Mesenchymal stem cell (in vitro differentiated cells and primary cell): ENCODE measurements at regions not wholly inside any gene's neighbourhood (a gene's known extent, or its start where the extent isn't known, plus 50 kb on each side); places are given as distances from the start of the nearest gene placed in this dataset.

Source experiments
- DNase-seq: peaks from one replicate; pipeline ENCODE4 v3.0.0-alpha.2; 2013
- H2AFZ ChIP-seq: one replicate; pipeline ENCODE4 v1.6.1; 2013; ENCODE audit warnings: low read depth, mild to moderate bottlenecking, control low read depth, inconsistent platforms, low read length, moderate library complexity
- H2AK5ac ChIP-seq: 2 replicates; pipeline ENCODE4 v1.6.1; 2013; ENCODE audit warnings: low read length, moderate library complexity, mild to moderate bottlenecking, inconsistent platforms; ENCODE audit not compliant: severe bottlenecking
- H2BK120ac ChIP-seq: one replicate; pipeline ENCODE4 v1.6.1; 2013; ENCODE audit warnings: low read depth, mild to moderate bottlenecking, inconsistent platforms, low read length, moderate library complexity
- H2BK12ac ChIP-seq, 2 experiments: one replicate each; pipeline ENCODE4 v1.6.1; 2013; ENCODE audit warnings: inconsistent platforms in 2 of 2, low read length in 2 of 2, mild to moderate bottlenecking in 2 of 2, moderate library complexity in 2 of 2, control low read depth in 1 of 2
- H2BK15ac ChIP-seq: one replicate; pipeline ENCODE4 v1.6.1; 2013; ENCODE audit warnings: mild to moderate bottlenecking, low read depth, inconsistent platforms; ENCODE audit not compliant: poor library complexity, severe bottlenecking
- H2BK5ac ChIP-seq: 2 replicates; pipeline ENCODE4 v1.6.1; 2013; ENCODE audit warnings: low read depth, mild to moderate bottlenecking, low read length, control low read depth, inconsistent platforms; ENCODE audit not compliant: poor library complexity, severe bottlenecking
- H3K14ac ChIP-seq, 2 experiments: one replicate each; pipeline ENCODE4 v1.6.1; 2013; ENCODE audit warnings: inconsistent platforms in 2 of 2, low read length in 2 of 2, control low read depth in 1 of 2, mild to moderate bottlenecking in 1 of 2, moderate library complexity in 1 of 2
- H3K18ac ChIP-seq, 2 experiments: one replicate each; pipeline ENCODE4 v1.6.1; 2013; ENCODE audit warnings: inconsistent platforms in 2 of 2, low read length in 2 of 2, control low read depth in 1 of 2, low read depth in 1 of 2, mild to moderate bottlenecking in 1 of 2
- H3K23ac ChIP-seq, 2 experiments: one replicate each; pipeline ENCODE4 v1.6.1; 2013; ENCODE audit warnings: inconsistent platforms in 2 of 2, low read length in 2 of 2, mild to moderate bottlenecking in 2 of 2, moderate library complexity in 2 of 2, control low read depth in 1 of 2
- H3K27ac ChIP-seq: 2 replicates; pipeline ENCODE4 v1.5.1; 2013; ENCODE audit warnings: mild to moderate bottlenecking, moderate library complexity, low read length, control low read depth, inconsistent platforms; ENCODE audit not compliant: poor library complexity, severe bottlenecking
- H3K27me3 ChIP-seq, 2 experiments: 2 replicates each; pipeline versions ENCODE4 v1.6.1 to v1.7.0; 2013; ENCODE audit warnings: low read length in 2 of 2, mild to moderate bottlenecking in 2 of 2, moderate library complexity in 2 of 2, control low read depth in 1 of 2, inconsistent platforms in 1 of 2; ENCODE audit not compliant: control insufficient read depth in 1 of 2, insufficient read depth in 1 of 2
- H3K36me3 ChIP-seq, 2 experiments: 2 replicates each; pipeline versions ENCODE4 v1.6.1 to v1.7.0; 2013; ENCODE audit warnings: low read length in 2 of 2, control low read depth in 1 of 2, inconsistent platforms in 1 of 2, low read depth in 1 of 2, mild to moderate bottlenecking in 1 of 2; ENCODE audit not compliant: insufficient read depth in 2 of 2, control insufficient read depth in 1 of 2
- H3K4ac ChIP-seq, 2 experiments: one replicate each; pipeline ENCODE4 v1.6.1; 2013; ENCODE audit warnings: inconsistent platforms in 2 of 2, low read length in 2 of 2, mild to moderate bottlenecking in 2 of 2, moderate library complexity in 2 of 2, control low read depth in 1 of 2, low read depth in 1 of 2
- H3K4me1 ChIP-seq: 2 replicates; pipeline ENCODE4 v1.6.1; 2013; ENCODE audit warnings: low read depth, low read length, control low read depth; ENCODE audit not compliant: control insufficient read depth, insufficient read depth
- H3K4me2 ChIP-seq: 2 replicates; pipeline ENCODE4 v1.6.1; 2013; ENCODE audit warnings: low read length, mild to moderate bottlenecking, inconsistent platforms; ENCODE audit not compliant: poor library complexity, severe bottlenecking
- H3K4me3 ChIP-seq, 2 experiments: 2 replicates each; pipeline versions ENCODE4 v1.5.1 to v1.7.0; 2013; ENCODE audit warnings: low read length in 2 of 2, mild to moderate bottlenecking in 2 of 2, control low read depth in 1 of 2, low read depth in 1 of 2; ENCODE audit not compliant: insufficient read depth in 1 of 2
- H3K79me1 ChIP-seq: replicated peaks from 2 replicates; pipeline ENCODE4 v1.6.1; 2013; ENCODE audit warnings: mild to moderate bottlenecking, control low read depth, low read length, inconsistent platforms; ENCODE audit not compliant: poor library complexity, severe bottlenecking
- H3K9ac ChIP-seq: 2 replicates; pipeline ENCODE4 v1.7.0; 2013; ENCODE audit warnings: mild to moderate bottlenecking, low read length, moderate library complexity
- H3K9me3 ChIP-seq: 2 replicates; pipeline ENCODE4 v1.7.0; 2013; ENCODE audit warnings: mild to moderate bottlenecking, low read length; ENCODE audit not compliant: control insufficient read depth
- H4K8ac ChIP-seq: one replicate; pipeline ENCODE4 v1.6.1; 2013; ENCODE audit warnings: inconsistent platforms, mild to moderate bottlenecking, low read length, moderate library complexity
- H4K91ac ChIP-seq: one replicate; pipeline ENCODE4 v1.6.1; 2013; ENCODE audit warnings: mild to moderate bottlenecking, low read length, inconsistent platforms
- WGBS: methylation state at CpG from one replicate; pipeline ENCODE4 v1.1.7; 2013; ENCODE audit warnings: mixed read lengths; 5-methylcytosine and 5-hydroxymethylcytosine counted together

GRCh38 chr11:44397586-44398178 is 87.7 kb upstream of the ALX4 start:
- Histone ChIP-seq H3K4me2 (no peak overlapping the region), H4K91ac (no peak overlapping the region), H2BK5ac (no peak overlapping the region), H3K4ac (no peak overlapping the region), H3K79me1 (no peaks in the 10 kb centered on the region), H3K18ac (no peak overlapping the region), H4K8ac (no peak overlapping the region), H3K9me3 (no peaks in the 10 kb centered on the region), H3K36me3 (no peaks in the 10 kb centered on the region), H3K27ac (no peak overlapping the region), H2AFZ (no peak overlapping the region), H3K4me1 (peaks cover 3% of the 10 kb centered on the region), H2BK15ac (no peak overlapping the region), H2AK5ac (no peak overlapping the region), H3K27me3 (peaks cover 14 to 37% of the 10 kb centered on the region in 2 experiments), H2BK120ac (no peak overlapping the region), H3K14ac (no peak overlapping the region), H3K23ac (no peak overlapping the region), H3K9ac (no peak overlapping the region), H2BK12ac (no peak overlapping the region), H3K4me3 (no peak overlapping the region)
- 88% methylated on average over 7 of the region's 7 CpGs for WGBS
- DNase-seq: no peak

GRCh38 chr11:44398266-44399030 is 88.5 kb upstream of the ALX4 start:
- H3K4me2 ChIP-seq: no peak overlapping the region
- no peaks in the 10 kb centered on the region for H3K9me3 ChIP-seq
- H3K36me3 ChIP-seq: no peaks in the 10 kb centered on the region
- no peak for DNase-seq
- H3K4me1 ChIP-seq: peaks cover 3% of the 10 kb centered on the region
- peak overlapping the region in 1 of 2 experiments; percentile 56 for H3K23ac ChIP-seq
- H3K4me3 ChIP-seq: no peak overlapping the region
- no peak overlapping the region for H3K14ac ChIP-seq
- H3K27me3 ChIP-seq: peaks cover 21 to 45% of the 10 kb centered on the region in 2 experiments
- no peak overlapping the region for H2BK120ac ChIP-seq
- no peak overlapping the region for H2BK5ac ChIP-seq
- no peak overlapping the region for H2BK15ac ChIP-seq
- H3K9ac ChIP-seq: no peak overlapping the region
- H2AFZ ChIP-seq: no peak overlapping the region
- no peak overlapping the region for H3K27ac ChIP-seq
- H3K4ac ChIP-seq: no peak overlapping the region
- no peak overlapping the region for H4K91ac ChIP-seq
- H2BK12ac ChIP-seq: no peak overlapping the region
- H3K18ac ChIP-seq: no peak overlapping the region
- no peak overlapping the region for H2AK5ac ChIP-seq
- H4K8ac ChIP-seq: no peak overlapping the region
- H3K79me1 ChIP-seq: no peaks in the 10 kb centered on the region
- WGBS: 84% methylated on average over 12 of the region's 15 CpGs

- WGBS: 0% methylated on average over 1 of the region's 2 CpGs
- H2AK5ac ChIP-seq: no peak overlapping the region
- peaks cover 3% of the 10 kb centered on the region for H3K4me1 ChIP-seq
- H2BK120ac ChIP-seq: no peak overlapping the region
- peaks cover 35 to 58% of the 10 kb centered on the region in 2 experiments for H3K27me3 ChIP-seq
- no peak overlapping the region for H4K8ac ChIP-seq
- no peaks in the 10 kb centered on the region for H3K79me1 ChIP-seq
- no peak overlapping the region for H2AFZ ChIP-seq
- H3K9me3 ChIP-seq: no peaks in the 10 kb centered on the region
- H3K18ac ChIP-seq: no peak overlapping the region
- H3K9ac ChIP-seq: no peak overlapping the region
- no peak overlapping the region for H4K91ac ChIP-seq
- H3K27ac ChIP-seq: no peak overlapping the region
- H2BK12ac ChIP-seq: no peak overlapping the region
- no peak overlapping the region for H3K14ac ChIP-seq
- no peak for DNase-seq
- no peak overlapping the region for H2BK5ac ChIP-seq
- H3K23ac ChIP-seq: no peak overlapping the region
- H2BK15ac ChIP-seq: no peak overlapping the region
- no peak overlapping the region for H3K4ac ChIP-seq
- no peaks in the 10 kb centered on the region for H3K36me3 ChIP-seq
- no peak overlapping the region for H3K4me2 ChIP-seq
- no peak overlapping the region for H3K4me3 ChIP-seq
Observed at GRCh38 chr11:44399968-44400367, 90.0 kb upstream of the ALX4 start.

- Histone ChIP-seq H4K91ac (no peak overlapping the region), H4K8ac (no peak overlapping the region), H2AFZ (no peak overlapping the region), H3K18ac (no peak overlapping the region), H3K4me1 (peaks cover 3% of the 10 kb centered on the region), H2BK5ac (no peak overlapping the region), H2AK5ac (no peak overlapping the region), H3K27me3 (peaks cover 40 to 63% of the 10 kb centered on the region in 2 experiments), H3K36me3 (no peaks in the 10 kb centered on the region), H3K4me2 (no peak overlapping the region), H3K14ac (no peak overlapping the region), H3K27ac (no peak overlapping the region), H3K9ac (no peak overlapping the region), H3K4ac (no peak overlapping the region), H3K9me3 (no peaks in the 10 kb centered on the region), H3K4me3 (no peak overlapping the region), H2BK12ac (no peak overlapping the region), H3K23ac (no peak overlapping the region), H3K79me1 (no peaks in the 10 kb centered on the region), H2BK15ac (no peak overlapping the region), H2BK120ac (no peak overlapping the region)
- no peak for DNase-seq
- WGBS: 73% methylated on average over 5 of the region's 5 CpGs
Observed at GRCh38 chr11:44400431-44400830, 90.5 kb upstream of the ALX4 start.
